MCF 10A (cell line): ENCODE measurements at regions not wholly inside any gene's neighbourhood (a gene's known extent, or its start where the extent isn't known, plus 50 kb on each side); places are given as distances from the start of the nearest gene placed in this dataset.

Source experiments
- BruUV-seq: library from RNA; stranded (reverse); fragments of 400-500 nt; replicated peaks from 2 replicates; lab custom pipeline; 2021; lab: Mats Ljungman, UMichigan
- CTCF ChIA-PET: fragments of 300-600 bp; sonication (Branson Sonifier 250); formaldehyde crosslinking; extraction: SDS; loops from one replicate; lab custom pipeline; 2021; ENCODE audit warnings: antibody characterized with exemption, inconsistent platforms; lab: Yijun Ruan, JAX
- POLR2A ChIA-PET: fragments of 300-600, 350-650 bp; sonication (Branson Sonifier 250); formaldehyde crosslinking; extraction: SDS; loops from one replicate; lab custom pipeline; 2020; ENCODE audit warnings: antibody characterized with exemption, inconsistent platforms; lab: Yijun Ruan, JAX
- DNase-seq: peaks from one replicate; pipeline ENCODE4 v3.0.0-alpha.2; 2018; ENCODE audit not compliant: unreplicated experiment
- H3K27ac Mint-ChIP-seq: one replicate; pipeline ENCODE4 v1.8.0; 2022; ENCODE audit warnings: mild to moderate bottlenecking, low read depth, mixed read lengths; ENCODE audit not compliant: unreplicated experiment
- H3K27me3 Mint-ChIP-seq: one replicate; pipeline ENCODE4 v1.8.0; 2022; ENCODE audit warnings: mixed read lengths; ENCODE audit not compliant: insufficient read depth, unreplicated experiment
- H3K36me3 Mint-ChIP-seq: one replicate; pipeline ENCODE4 v1.8.0; 2022; ENCODE audit warnings: mild to moderate bottlenecking, moderate library complexity, mixed read lengths; ENCODE audit not compliant: insufficient read depth, unreplicated experiment
- H3K4me1 Mint-ChIP-seq: one replicate; pipeline ENCODE4 v1.8.0; 2022; ENCODE audit warnings: mixed read lengths; ENCODE audit not compliant: insufficient read depth, unreplicated experiment
- H3K4me3 Mint-ChIP-seq: one replicate; pipeline ENCODE4 v1.8.0; 2022; ENCODE audit warnings: mild to moderate bottlenecking, moderate library complexity, mixed read lengths; ENCODE audit not compliant: unreplicated experiment
- H3K9me3 Mint-ChIP-seq: one replicate; pipeline ENCODE4 v1.8.0; 2022; ENCODE audit warnings: mixed read lengths; ENCODE audit not compliant: unreplicated experiment
- intact Hi-C: fragments of 100-400 bp; cut with micrococcal nuclease; formaldehyde crosslinking; loops from 2 replicates; pipeline ENCODE4 v1.14.1; 2022
- TF ChIP-seq, protein P1 (sequence below): fragments of 200-600 bp; IDR thresholded peaks from one replicate; pipeline ENCODE4 v1.8.0; 2022; ENCODE audit warnings: antibody characterized with exemption, mild to moderate bottlenecking; ENCODE audit not compliant: unreplicated experiment

DNA sequence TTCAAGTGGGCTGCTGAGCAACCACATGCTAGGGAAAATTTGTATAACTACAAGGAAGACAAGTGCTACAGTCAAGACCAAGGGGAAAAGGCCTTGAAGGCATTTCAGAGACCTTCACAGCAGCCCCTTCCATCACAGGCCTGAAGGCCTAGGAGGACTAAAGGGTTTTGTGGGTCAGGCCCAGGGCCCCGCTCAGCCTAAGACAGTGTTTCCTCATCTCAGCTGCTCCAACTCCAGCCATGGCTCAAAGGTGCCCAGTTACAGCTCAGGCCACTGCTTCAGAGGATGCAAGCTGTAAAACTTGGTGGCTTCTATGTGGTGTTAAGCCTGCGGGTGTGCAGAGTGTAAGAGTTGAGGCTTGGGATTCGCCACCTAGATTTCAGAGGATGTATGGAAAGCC is 260.5 kb downstream of the NXPE2 start:
- no peaks in the 10 kb centered on the region for H3K36me3 Mint-ChIP-seq
- TF ChIP-seq, protein P1, sequence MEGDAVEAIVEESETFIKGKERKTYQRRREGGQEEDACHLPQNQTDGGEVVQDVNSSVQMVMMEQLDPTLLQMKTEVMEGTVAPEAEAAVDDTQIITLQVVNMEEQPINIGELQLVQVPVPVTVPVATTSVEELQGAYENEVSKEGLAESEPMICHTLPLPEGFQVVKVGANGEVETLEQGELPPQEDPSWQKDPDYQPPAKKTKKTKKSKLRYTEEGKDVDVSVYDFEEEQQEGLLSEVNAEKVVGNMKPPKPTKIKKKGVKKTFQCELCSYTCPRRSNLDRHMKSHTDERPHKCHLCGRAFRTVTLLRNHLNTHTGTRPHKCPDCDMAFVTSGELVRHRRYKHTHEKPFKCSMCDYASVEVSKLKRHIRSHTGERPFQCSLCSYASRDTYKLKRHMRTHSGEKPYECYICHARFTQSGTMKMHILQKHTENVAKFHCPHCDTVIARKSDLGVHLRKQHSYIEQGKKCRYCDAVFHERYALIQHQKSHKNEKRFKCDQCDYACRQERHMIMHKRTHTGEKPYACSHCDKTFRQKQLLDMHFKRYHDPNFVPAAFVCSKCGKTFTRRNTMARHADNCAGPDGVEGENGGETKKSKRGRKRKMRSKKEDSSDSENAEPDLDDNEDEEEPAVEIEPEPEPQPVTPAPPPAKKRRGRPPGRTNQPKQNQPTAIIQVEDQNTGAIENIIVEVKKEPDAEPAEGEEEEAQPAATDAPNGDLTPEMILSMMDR: no peak
- no peak overlapping the region for H3K4me3 Mint-ChIP-seq
- H3K4me1 Mint-ChIP-seq: no peaks in the 10 kb centered on the region
- POLR2A ChIA-PET: no interaction called here
- CTCF ChIA-PET: no interaction called here
- no peak overlapping the region for H3K27ac Mint-ChIP-seq
- intact Hi-C loops: no loop called here
- DNase-seq: no peak
- peaks cover 6% of the 10 kb centered on the region for H3K27me3 Mint-ChIP-seq
- BruUV-seq: no TSS peak
- H3K9me3 Mint-ChIP-seq: peaks cover 42% of the 10 kb centered on the region

DNA sequence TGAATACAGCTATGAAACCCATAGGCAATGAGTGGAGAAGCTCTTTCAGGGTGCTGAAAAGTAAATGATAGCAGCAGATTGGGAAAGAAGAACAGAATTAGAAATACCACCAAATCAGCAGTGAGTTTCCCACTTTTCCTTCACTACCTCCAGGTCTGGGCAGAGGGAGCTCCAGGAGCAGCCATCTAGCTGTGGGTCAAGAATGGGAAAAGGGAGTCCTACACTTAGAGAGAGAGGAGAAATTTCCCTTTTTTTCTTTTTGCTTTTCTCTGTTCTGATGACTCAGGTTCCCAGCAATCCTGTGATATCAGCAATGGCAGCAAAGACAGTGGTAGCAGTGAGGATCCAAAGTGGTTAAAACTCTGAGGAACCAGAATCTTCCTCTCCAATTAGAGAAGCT is 263.9 kb downstream of the NXPE2 start:
- DNase-seq: no peak
- H3K27ac Mint-ChIP-seq: no peak overlapping the region
- no peak overlapping the region for H3K4me3 Mint-ChIP-seq
- H3K27me3 Mint-ChIP-seq: peaks cover 18% of the 10 kb centered on the region
- POLR2A ChIA-PET: interaction anchor here (0.5 kb wide), 1 partner anchor 629 kb away, joined by 3 read pairs; no protein-coding TSS in a partner anchor
- no peaks in the 10 kb centered on the region for H3K4me1 Mint-ChIP-seq
- intact Hi-C loops: no loop called here
- TF ChIP-seq, protein P1: no peak
- CTCF ChIA-PET: interaction anchor here (1.1 kb wide), 2 partner anchors 10 to 13 kb away, joined by 3 to 4 read pairs; no protein-coding TSS in a partner anchor
- peaks cover 32% of the 10 kb centered on the region for H3K9me3 Mint-ChIP-seq
- no peaks in the 10 kb centered on the region for H3K36me3 Mint-ChIP-seq
- no TSS peak for BruUV-seq

DNA sequence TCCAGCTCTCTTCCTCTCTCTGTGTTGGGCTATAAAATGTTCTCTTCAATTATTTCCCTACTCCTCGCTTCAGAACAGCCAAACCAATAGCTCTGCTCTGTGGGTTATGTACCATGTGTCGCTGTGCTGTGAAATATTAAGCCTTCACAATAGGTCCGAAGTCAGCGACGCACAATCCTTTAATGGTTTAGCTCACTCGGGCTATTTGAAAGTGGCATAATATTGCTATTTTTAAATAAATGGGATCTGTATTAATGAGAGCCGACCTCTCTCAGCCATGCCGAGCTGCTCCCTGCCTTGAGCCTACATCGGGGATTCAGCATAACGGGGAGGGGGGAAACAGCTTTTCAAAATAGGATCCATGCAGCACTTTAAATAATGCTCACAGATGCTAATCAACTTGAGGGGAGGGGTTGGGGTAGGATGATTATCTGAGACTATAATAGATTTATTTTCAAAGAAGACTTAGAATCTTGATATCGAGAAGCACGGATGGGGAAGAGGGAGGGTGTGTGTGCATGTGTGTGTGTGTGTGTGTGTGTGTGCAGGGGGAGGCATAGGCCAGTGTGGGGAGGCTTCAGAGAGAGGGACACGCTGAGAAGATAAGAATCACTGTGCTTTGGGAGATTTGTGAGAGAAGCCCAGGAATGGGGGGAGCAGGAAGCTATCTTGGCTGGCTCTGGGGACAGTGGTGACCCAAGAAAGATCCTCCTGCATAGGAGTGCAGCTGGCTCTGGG is 271.5 kb downstream of the NXPE2 start:
- BruUV-seq: no TSS peak
- no peak for DNase-seq
- ChIA-PET POLR2A (no interaction called here), CTCF (interaction anchor here (0.8 kb wide), 2 partner anchors 92 to 211 kb away, joined by 3 to 5 read pairs; no protein-coding TSS in a partner anchor)
- intact Hi-C loops: no loop called here
- Mint-ChIP-seq H3K9me3 (peaks cover 13% of the 10 kb centered on the region), H3K36me3 (peaks cover 12% of the 10 kb centered on the region), H3K27me3 (peaks cover 1% of the 10 kb centered on the region), H3K27ac (no peak overlapping the region), H3K4me1 (no peaks in the 10 kb centered on the region), H3K4me3 (no peak overlapping the region)
- TF ChIP-seq, protein P1: no peak

DNA sequence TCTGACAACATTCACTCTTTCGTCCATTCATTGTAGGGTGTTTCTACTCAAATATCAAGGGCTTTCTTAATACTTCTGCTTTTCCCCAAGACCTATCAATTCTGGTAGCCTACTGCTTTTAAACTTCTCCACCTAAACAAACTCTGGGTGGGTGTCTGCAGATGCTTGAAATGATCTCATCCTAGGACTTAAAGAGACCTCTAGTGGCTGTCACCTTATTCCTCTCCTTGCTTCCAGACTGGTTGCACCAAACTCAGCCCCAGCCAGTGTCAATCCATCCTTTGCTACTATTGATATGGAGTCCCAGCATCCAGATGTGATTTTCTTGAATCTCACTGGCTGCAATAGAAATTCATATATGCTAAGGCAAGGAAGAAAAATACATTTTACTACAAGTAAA is 274.7 kb downstream of the NXPE2 start:
- Mint-ChIP-seq H3K27ac (no peak overlapping the region), H3K27me3 (no peaks in the 10 kb centered on the region), H3K36me3 (peaks cover 12% of the 10 kb centered on the region), H3K4me1 (no peaks in the 10 kb centered on the region), H3K4me3 (no peak overlapping the region), H3K9me3 (peaks cover 13% of the 10 kb centered on the region)
- TF ChIP-seq, protein P1: no peak
- intact Hi-C loops: no loop called here
- DNase-seq: peak; percentile 11
- BruUV-seq: no TSS peak
- POLR2A ChIA-PET: no interaction called here
- CTCF ChIA-PET: no interaction called here
